ENCODE measurements at regions not wholly inside any gene's neighbourhood (a gene's known extent, or its start where the extent isn't known, plus 50 kb on each side); places are given as distances from the start of the nearest gene placed in this dataset.
A peak's percentile ranks its signal among the peaks of the same experiment; 100 is the strongest.

- DNase-seq, result no peak
These were observed 351.7 kb upstream of the CDH7 start for GRCh38 chr18:65399091-65399490.

GRCh38 chr18:65398347-65399075 is 352.3 kb upstream of the CDH7 start:
- DNase-seq, result no peak

GRCh38 chr18:65380986-65381385 is 369.8 kb upstream of the CDH7 start:
- no peak for DNase-seq

- DNase-seq, result no peak
These were observed 370.2 kb upstream of the CDH7 start for GRCh38 chr18:65380571-65380970.

GRCh38 chr18:65372904-65373303 is 377.9 kb upstream of the CDH7 start:
- no peak for DNase-seq

GRCh38 chr18:65365245-65365980 is 385.4 kb upstream of the CDH7 start:
- no peak for DNase-seq

GRCh38 chr18:65363911-65364632 is 386.7 kb upstream of the CDH7 start:
- no peak for DNase-seq

- no peak for DNase-seq
These were observed 387.8 kb upstream of the CDH7 start for GRCh38 chr18:65363011-65363410.

GRCh38 chr18:65359479-65359878 is 391.3 kb upstream of the CDH7 start:
- DNase-seq, result no peak

GRCh38 chr18:65358306-65358705 is 392.5 kb upstream of the CDH7 start:
- no peak for DNase-seq

GRCh38 chr18:65352186-65352585 is 398.6 kb upstream of the CDH7 start:
- DNase-seq, result no peak

GRCh38 chr18:65349635-65350034 is 401.2 kb upstream of the CDH7 start:
- no peak for DNase-seq

- DNase-seq, result peak; percentile 42
These were observed 403.4 kb upstream of the CDH7 start for GRCh38 chr18:65347446-65347845.

GRCh38 chr18:65346086-65346485 is 404.7 kb upstream of the CDH7 start:
- no peak for DNase-seq

- no peak for DNase-seq
These were observed 407.2 kb upstream of the CDH7 start for GRCh38 chr18:65343571-65343970.

GRCh38 chr18:65336411-65336810 is 414.4 kb upstream of the CDH7 start:
- no peak for DNase-seq

GRCh38 chr18:65329010-65329409 is 421.8 kb upstream of the CDH7 start:
- DNase-seq, result no peak

- no peak for DNase-seq
These were observed 424.0 kb upstream of the CDH7 start for GRCh38 chr18:65326805-65327204.

GRCh38 chr18:65322895-65323294 is 427.9 kb upstream of the CDH7 start:
- no peak for DNase-seq

GRCh38 chr18:65298422-65298821 is 452.4 kb upstream of the CDH7 start:
- no peak for DNase-seq

- no peak for DNase-seq
These were observed 461.9 kb upstream of the CDH7 start for GRCh38 chr18:65288908-65289307.

- DNase-seq, result no peak
These were observed 463.2 kb upstream of the CDH7 start for GRCh38 chr18:65287652-65288051.

GRCh38 chr18:65282096-65282495 is 468.7 kb upstream of the CDH7 start:
- no peak for DNase-seq
